GM21786 (cell line): ENCODE measurements at regions not wholly inside any gene's neighbourhood (a gene's known extent, or its start where the extent isn't known, plus 50 kb on each side); places are given as distances from the start of the nearest gene placed in this dataset.

Source experiments
- ATAC-seq: cut with Tn5 transposase; IDR thresholded peaks from one replicate; pipeline ENCODE4 v1.9.1; 2021; ENCODE audit not compliant: unreplicated experiment

GRCh38 chr12:125267114-125267513, 201.9 kb downstream of the AACS start:
- no peak for ATAC-seq

- no peak for ATAC-seq
Measured at GRCh38 chr12:125269276-125269675, 204.0 kb downstream of the AACS start.

- ATAC-seq: no peak
Measured at GRCh38 chr12:125271892-125272291, 206.7 kb downstream of the AACS start.

GRCh38 chr12:125272383-125272933, 207.2 kb downstream of the AACS start:
- no peak for ATAC-seq

- no peak for ATAC-seq
Measured at GRCh38 chr12:125276567-125276966, 211.3 kb downstream of the AACS start.

GRCh38 chr12:125280482-125281377, 215.5 kb downstream of the AACS start:
- no peak for ATAC-seq

GRCh38 chr12:125282921-125283320, 217.7 kb downstream of the AACS start:
- no peak for ATAC-seq

GRCh38 chr12:125283521-125283920, 218.3 kb downstream of the AACS start:
- no peak for ATAC-seq

GRCh38 chr12:125284087-125284486, 218.9 kb downstream of the AACS start:
- ATAC-seq: no peak

- ATAC-seq: no peak
Measured at GRCh38 chr12:125284945-125285685, 219.9 kb downstream of the AACS start.

- ATAC-seq: no peak
Measured at GRCh38 chr12:125286005-125286727, 220.9 kb downstream of the AACS start.

GRCh38 chr12:125287155-125287847, 222.1 kb downstream of the AACS start:
- no peak for ATAC-seq

GRCh38 chr12:125288931-125289928, 224.0 kb downstream of the AACS start:
- no peak for ATAC-seq

- ATAC-seq: no peak
Measured at GRCh38 chr12:125289970-125290369, 224.7 kb downstream of the AACS start.

GRCh38 chr12:125292700-125293099, 227.5 kb downstream of the AACS start:
- ATAC-seq: no peak

- no peak for ATAC-seq
Measured at GRCh38 chr12:125295550-125295949, 230.3 kb downstream of the AACS start.

GRCh38 chr12:125296701-125297100, 231.5 kb downstream of the AACS start:
- no peak for ATAC-seq

- no peak for ATAC-seq
Measured at GRCh38 chr12:125299840-125300239, 234.6 kb downstream of the AACS start.

GRCh38 chr12:125300249-125300648, 235.0 kb downstream of the AACS start:
- ATAC-seq: no peak
